Activated CD8-positive, alpha-beta memory T cell treated with anti-CD3 and anti-CD28 coated beads for 1 hour (primary cell): ENCODE measurements at regions not wholly inside any gene's neighbourhood (a gene's known extent, or its start where the extent isn't known, plus 50 kb on each side); places are given as distances from the start of the nearest gene placed in this dataset.

Source experiments
- DNase-seq, 2 donors: peaks; one replicate each; pipeline ENCODE4 v3.0.0-alpha.2; 2020; ENCODE audit warnings: low read depth in 1 of 2; ENCODE audit errors: extremely low read depth in 1 of 2

- DNase-seq, result no peak
Observed at GRCh38 chr2:18503376-18504228, 56.9 kb downstream of the RDH14 start.

GRCh38 chr2:18502142-18502541, 58.3 kb downstream of the RDH14 start:
- no peak for DNase-seq

GRCh38 chr2:18501729-18502128, 58.7 kb downstream of the RDH14 start:
- no peak for DNase-seq

GRCh38 chr2:18501156-18501555, 59.3 kb downstream of the RDH14 start:
- no peak for DNase-seq

DNA sequence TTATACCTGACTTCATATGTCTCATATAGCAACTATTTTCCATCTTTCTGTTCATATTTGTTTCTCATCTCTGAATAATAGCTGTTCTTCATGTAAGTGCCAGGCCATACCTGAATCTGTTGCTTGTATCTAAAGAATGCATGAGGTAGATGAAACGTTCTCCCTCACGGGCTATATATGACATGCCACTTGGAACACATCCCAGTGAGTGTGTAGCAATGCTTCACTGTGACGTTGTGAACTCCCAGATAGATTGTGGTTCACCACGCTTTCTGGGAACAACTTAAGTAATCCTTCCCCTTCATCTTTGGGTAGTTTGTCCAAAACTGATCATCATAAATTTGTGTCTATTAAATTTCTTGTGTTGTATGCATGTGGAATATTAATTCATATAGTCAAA, 60.1 kb downstream of the RDH14 start:
- no peak for DNase-seq

- DNase-seq, result no peak
Observed at GRCh38 chr2:18498531-18498930, 61.9 kb downstream of the RDH14 start.

DNA sequence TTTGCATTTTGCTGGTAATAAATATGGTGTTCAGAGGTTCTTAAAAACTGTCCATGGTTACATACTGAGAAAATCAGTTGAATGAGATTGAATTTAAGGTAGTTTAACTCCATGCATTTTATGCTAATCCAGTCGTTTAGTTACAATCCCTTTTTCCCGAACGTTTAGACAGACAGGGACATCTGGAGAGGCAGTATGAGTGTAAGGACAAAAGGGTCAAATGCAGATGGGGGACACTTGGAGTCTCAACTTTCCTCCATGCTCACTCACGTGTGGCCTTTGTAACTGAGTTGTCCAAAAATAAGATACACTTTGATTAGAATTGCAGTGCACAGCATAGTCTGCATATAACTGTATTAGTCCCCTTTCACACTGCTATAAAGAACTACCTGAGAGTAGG, 63.9 kb downstream of the RDH14 start:
- DNase-seq, result no peak

DNA sequence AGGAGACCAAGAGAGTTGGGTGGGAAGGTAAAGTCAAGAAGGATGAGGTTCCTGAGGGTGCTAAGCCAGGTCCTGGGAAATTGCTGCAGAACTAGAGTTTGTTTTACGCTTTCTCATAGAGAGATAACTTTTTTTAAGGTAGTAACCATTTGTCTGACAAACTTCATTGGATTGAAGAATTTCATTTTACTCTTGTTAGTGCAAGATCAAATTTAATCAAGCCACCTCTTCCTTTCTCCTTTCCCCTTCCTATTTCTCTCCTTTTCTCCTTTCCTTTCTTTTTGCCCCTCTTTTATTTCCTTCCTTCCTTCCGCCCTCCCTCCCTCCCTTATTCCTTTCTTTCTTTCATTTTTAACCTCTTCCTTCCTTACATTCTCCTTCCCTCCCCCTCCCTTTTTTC, 65.4 kb downstream of the RDH14 start:
- DNase-seq, result no peak

- DNase-seq, result no peak
Observed at GRCh38 chr2:18492721-18493120, 67.7 kb downstream of the RDH14 start.

- no peak for DNase-seq
Observed at GRCh38 chr2:18491577-18491976, 68.9 kb downstream of the RDH14 start.

DNA sequence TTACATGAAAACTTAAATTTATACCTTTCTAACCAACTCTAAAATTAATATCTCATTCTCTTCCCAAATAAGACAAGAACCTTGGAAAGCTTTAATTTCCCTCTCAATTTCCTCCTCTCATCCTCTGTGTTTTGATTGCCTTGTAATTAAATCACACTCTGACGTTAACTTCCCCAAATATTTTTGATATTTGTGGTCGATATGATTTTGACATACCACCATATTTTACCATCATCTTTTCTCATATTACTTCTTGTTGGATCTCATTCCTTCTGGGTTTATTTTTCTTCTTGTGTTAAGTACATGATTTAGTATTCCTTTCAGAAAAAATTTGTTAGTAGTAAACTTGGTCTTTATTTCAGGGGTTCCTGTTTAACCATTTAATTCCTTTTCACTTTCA, 69.6 kb downstream of the RDH14 start:
- DNase-seq, result no peak

GRCh38 chr2:18487106-18487913, 73.1 kb downstream of the RDH14 start:
- DNase-seq, result no peak

DNA sequence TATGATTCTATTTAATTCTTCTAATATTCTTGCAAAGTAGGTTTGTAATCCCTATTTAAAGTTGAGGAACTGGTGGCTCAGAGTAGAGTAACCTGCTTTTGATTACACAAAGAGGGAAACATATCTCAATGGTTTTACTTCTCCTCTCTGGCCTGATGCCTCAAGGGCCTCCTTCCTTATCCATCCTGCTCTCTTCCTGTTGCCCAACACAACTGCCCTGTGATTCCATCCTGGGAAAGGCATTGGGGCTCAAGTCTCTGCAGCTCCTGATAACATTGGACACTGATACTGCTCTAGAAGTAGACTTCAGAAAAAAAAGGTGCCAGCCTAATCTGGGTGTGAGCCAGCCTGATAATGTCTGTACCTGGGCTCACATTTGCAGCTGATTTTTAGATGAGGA, 75.8 kb downstream of the RDH14 start:
- no peak for DNase-seq

DNA sequence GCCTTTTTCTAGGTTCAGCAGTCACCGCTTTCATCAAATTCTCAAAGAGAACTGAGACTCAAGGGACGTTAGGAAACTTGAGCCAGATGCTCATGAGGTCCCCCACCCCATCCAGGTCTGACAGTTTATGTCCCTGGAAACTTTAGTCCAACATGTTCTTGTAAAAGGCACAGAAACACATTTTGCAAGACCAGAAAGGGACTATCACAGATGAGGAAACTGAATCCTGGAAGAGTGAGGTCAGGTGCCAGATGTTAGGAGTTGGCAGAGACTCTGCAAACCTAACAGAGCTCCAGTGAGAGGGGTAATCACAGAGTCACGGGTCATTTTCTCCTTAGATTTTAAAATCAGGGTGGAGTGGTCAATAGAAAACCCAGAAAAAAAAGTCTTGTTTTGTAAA, 76.6 kb downstream of the RDH14 start:
- DNase-seq, result no peak

DNA sequence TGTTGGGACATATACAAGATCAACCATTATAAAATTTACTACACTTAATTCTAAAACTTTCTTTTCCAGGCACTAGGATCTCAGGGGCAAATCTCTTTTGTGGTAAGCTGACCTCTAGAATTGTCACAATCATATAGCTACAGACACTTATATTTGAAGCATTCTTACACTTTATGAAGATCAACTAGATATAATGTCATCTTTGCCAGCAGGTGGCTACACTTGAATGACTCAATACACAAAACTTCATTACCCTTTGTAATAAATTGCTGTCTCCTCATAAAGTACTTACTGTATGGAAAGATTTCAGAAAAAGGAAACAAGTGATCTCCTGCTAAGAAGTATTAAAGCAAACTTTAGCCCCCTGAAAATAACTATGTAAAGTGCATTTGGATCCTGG, 77.8 kb downstream of the RDH14 start:
- DNase-seq, result no peak

GRCh38 chr2:18479947-18480369, 80.5 kb downstream of the RDH14 start:
- DNase-seq, result no peak

DNA sequence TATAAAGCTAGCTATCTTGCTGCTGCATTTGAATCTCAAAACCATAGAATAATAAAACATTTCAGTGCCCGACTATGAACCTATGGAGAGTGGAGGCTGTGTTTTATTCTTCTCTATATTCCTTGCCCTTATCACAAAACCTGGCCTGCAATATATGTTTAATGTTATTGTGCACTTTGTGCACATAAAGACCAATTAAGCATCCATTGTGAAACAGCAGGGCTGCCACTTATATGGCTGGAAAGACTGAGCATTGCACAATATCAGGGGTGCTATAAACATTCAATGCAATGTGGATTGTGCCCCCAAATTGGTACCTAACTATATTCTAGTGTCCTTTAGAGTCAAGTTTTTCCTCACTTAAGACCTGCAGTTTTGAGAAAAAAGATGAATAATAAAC, 83.2 kb downstream of the RDH14 start:
- no peak for DNase-seq

DNA sequence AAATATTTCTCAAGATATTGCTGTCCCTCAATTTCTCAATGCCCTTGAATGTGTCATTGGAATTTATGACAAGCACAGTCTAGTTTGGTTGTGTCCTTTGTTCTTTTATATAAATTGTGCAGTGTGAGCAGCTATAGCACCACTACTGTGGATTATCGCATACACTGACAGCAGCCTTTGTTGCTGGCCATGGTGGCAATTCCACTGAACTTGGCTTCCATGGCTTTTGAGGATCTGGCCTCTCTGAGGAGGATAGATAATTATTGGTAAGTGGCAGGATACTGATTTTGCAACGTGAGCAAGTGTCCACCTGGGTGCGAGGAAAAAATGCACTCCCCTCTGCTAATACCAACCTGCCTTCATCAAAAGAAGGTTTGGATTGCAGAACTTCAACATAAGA, 84.0 kb downstream of the RDH14 start:
- DNase-seq, result no peak

DNA sequence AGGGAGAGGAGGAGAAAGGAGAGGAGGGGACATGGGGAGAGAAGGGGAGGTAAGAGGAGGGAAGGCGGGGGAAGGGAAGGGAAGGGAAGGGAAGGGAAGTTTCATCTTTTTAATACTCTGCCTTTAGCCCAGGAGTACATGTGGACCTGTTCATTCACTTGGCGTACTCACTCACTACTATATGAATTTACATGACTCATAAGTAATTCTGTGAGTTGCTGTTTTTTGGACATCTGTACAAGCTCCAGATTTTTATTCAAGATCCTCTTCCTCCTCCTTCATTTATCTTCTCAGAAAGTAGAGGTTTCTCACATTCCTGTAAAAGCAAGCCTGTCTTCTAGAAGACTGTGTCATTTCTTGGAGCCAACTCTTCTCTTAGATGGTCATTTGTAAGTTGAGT, 84.6 kb downstream of the RDH14 start:
- DNase-seq, result no peak

GRCh38 chr2:18474700-18475099, 85.8 kb downstream of the RDH14 start:
- no peak for DNase-seq

DNA sequence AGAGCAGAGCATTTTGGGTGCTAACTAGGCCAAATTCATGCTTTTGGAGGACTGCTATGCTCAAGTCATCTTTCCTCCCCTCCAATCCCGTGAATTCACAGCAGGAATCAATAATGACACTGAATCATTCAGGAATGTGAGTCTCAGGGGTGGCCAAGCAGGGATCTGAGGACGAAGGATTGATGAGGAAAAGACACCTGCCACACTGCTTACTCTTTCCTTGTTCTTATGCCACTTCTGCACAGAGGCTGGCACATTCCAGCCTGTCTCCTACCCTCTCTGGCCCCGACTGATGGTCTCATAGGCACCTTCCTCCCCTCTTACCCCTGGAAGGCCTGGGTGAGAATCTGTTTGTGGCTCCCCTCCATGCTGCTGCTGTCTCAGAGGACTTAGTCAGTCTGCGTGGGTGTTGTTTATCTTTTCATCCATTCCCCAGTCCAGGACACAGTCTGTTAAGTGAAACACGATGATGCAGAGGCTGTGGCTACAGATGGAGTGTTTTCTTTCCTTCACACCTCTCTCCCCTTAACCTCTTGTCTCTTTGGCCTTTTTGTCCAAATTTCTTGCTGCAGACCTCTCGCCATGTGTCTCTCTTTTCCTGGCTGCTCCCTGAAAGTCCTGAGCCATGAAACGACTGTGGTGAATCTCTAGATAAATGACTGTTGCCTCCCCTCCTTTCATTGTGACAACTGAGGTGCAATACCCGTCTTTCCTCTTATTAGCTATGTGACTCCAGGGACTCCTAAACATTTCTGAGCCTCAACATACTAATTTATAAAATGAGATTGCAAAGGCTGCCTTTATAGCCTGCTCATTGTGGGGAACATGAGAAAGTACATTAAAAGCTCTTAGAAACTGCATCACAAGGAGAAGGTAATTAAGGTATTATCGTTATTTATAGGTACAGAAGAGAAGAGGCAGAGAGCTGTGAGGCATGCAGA, 86.9 kb downstream of the RDH14 start:
- no peak for DNase-seq
